Stomach (tissue), 8 donors: ENCODE measurements at regions not wholly inside any gene's neighbourhood (a gene's known extent, or its start where the extent isn't known, plus 50 kb on each side); places are given as distances from the start of the nearest gene placed in this dataset.
A peak's percentile ranks its signal among the peaks of the same experiment; 100 is the strongest.

Experiments
- DNase-seq, 2 donors: peaks; one replicate each; pipeline versions ENCODE4 v3.0.0 to v3.0.0-alpha.2; 2013 to 2019
- H3K27ac ChIP-seq, 5 donors: fragments of 200-600 bp in 4 of 5; sonication (generic) in 4 of 5; one replicate each; pipeline ENCODE4 v1.5.1; 2013 to 2019; ENCODE audit warnings: mild to moderate bottlenecking in 1 of 5, moderate library complexity in 1 of 5
- H3K27me3 ChIP-seq, 3 donors: fragments of 200-600 bp; sonication (generic); one replicate each; pipeline ENCODE4 v1.5.1; 2017 to 2019; ENCODE audit warnings: mixed run types in 1 of 3
- H3K36me3 ChIP-seq, 4 donors: fragments of 200-600 bp; sonication (generic); 1 replicate in 3 of 4; 2 replicates in 1 of 4; pipeline ENCODE4 v1.5.1; 2016 to 2019
- H3K4me1 ChIP-seq, 4 donors: fragments of 200-600 bp; sonication (generic); one replicate each; pipeline ENCODE4 v1.5.1; 2016 to 2019
- H3K4me3 ChIP-seq, 4 donors: fragments of 200-600 bp; sonication (generic) in 3 of 4; one replicate each; pipeline ENCODE4 v1.5.1; 2016 to 2019; ENCODE audit warnings: mild to moderate bottlenecking in 1 of 4
- H3K9me3 ChIP-seq, 4 donors: fragments of 200-600 bp; sonication (generic); one replicate each; pipeline ENCODE4 v1.5.1; 2016 to 2019
- CTCF ChIP-seq, 7 experiments: fragments of 450-650 bp in 4 of 7; fragments of 200-600 bp in 3 of 7; sonication (generic) in 3 of 7; IDR thresholded peaks; one replicate each; pipeline ENCODE4 v1.5.1; 2016 to 2019; ENCODE audit warnings: antibody characterized with exemption in 7 of 7, control low read depth in 2 of 7, mild to moderate bottlenecking in 1 of 7
- EP300 ChIP-seq: sonication (generic); formaldehyde crosslinking; IDR thresholded peaks from one replicate; pipeline ENCODE4 v1.6.1; 2017; ENCODE audit warnings: antibody characterized with exemption
- POLR2A ChIP-seq, 4 donors: fragments of 450-650 bp; IDR thresholded peaks; one replicate each; pipeline ENCODE4 v1.6.1; 2016; ENCODE audit warnings: antibody characterized with exemption in 4 of 4, control low read depth in 2 of 4, mild to moderate bottlenecking in 1 of 4, moderate library complexity in 1 of 4
- POLR2AphosphoS5 ChIP-seq, 3 donors: sonication (generic); formaldehyde crosslinking; IDR thresholded peaks; one replicate each; pipeline ENCODE4 v1.6.1; 2016; ENCODE audit warnings: antibody characterized with exemption in 3 of 3
- WGBS, 5 donors: extraction: QIAGEN DNeasy Blood & Tissue Kit in 3 of 5; methylation state at CpG; one replicate each; pipeline versions ENCODE4 v1.1.5 to v1.1.7; 2013 to 2018; 5-methylcytosine and 5-hydroxymethylcytosine counted together
- intact Hi-C: fragments of 100-400 bp; cut with DNase I; formaldehyde crosslinking; loops from one replicate; pipeline ENCODE4 v1.15.1; 2023; ENCODE audit warnings: low total_unique reads
- donor health status: healthy with polysubstance abuse.
- donor health status: Bipolar disorder and iron deficiency.
- donor health status: healthy.

GRCh38 chr2:240231838-240232244 lies 91.4 kb upstream of the OTOS start:
- H3K36me3 ChIP-seq = no peaks in the 10 kb centered on the region
- intact Hi-C loops = loop anchor here (5.0 kb wide), 1 partner anchor 205 kb away; the partner anchor contains the start of gene GPC1
- H3K27ac ChIP-seq = no peak overlapping the region
- WGBS, 5 donors = 89 to 93% (median 90%) methylated on average over 9 to 12 of the region's 12 CpGs
- H3K27me3 ChIP-seq = peaks cover 0 to 13% (median 0%) of the 10 kb centered on the region in 3 donors
- peaks cover 0 to 12% (median 10%) of the 10 kb centered on the region in 4 donors for H3K9me3 ChIP-seq
- peak in 1 of 2 donors; percentile 14 for DNase-seq
- peaks cover 16 to 29% (median 26%) of the 10 kb centered on the region in 4 donors for H3K4me1 ChIP-seq
- H3K4me3 ChIP-seq = no peak overlapping the region
- TF ChIP-seq CTCF (IDR thresholded peaks at IDR 0.05) = no peak

- no peaks in the 10 kb centered on the region for H3K36me3 ChIP-seq
- H3K4me3 ChIP-seq = no peak overlapping the region
- TF ChIP-seq CTCF (IDR thresholded peaks at IDR 0.05) = no peak
- TF ChIP-seq POLR2A (IDR thresholded peaks at IDR 0.05) = no peak
- no peak for TF ChIP-seq EP300
- no peak for TF ChIP-seq POLR2AphosphoS5 (IDR thresholded peaks at IDR 0.05)
- DNase-seq = no peak
- intact Hi-C loops = loop anchor here (5.0 kb wide), 1 partner anchor 205 kb away; the partner anchor contains the start of gene GPC1
- peaks cover 0 to 12% (median 10%) of the 10 kb centered on the region in 4 donors for H3K9me3 ChIP-seq
- WGBS, 5 donors = 63 to 73% (median 68%) methylated on average over 19 to 22 of the region's 22 CpGs
- H3K27me3 ChIP-seq = peaks cover 0 to 13% (median 0%) of the 10 kb centered on the region in 3 donors
- peaks cover 21 to 35% (median 31%) of the 10 kb centered on the region in 4 donors for H3K4me1 ChIP-seq
- peak overlapping the region in 3 of 5 donors; percentile 24 to 69 (median 64) for H3K27ac ChIP-seq
Measured at GRCh38 chr2:240232264-240232915, 91.9 kb upstream of the OTOS start.

- 0 to 4% (median 3%) methylated on average over 17 to 38 of the region's 39 CpGs for WGBS, 5 donors
- H3K27ac ChIP-seq = peak overlapping the region; percentile 24 to 69 (median 59)
Measured at GRCh38 chr2:240232961-240233884, 92.8 kb upstream of the OTOS start.

More at GRCh38 chr2:240232961-240233884, 92.8 kb upstream of the OTOS start:
- Histone ChIP-seq H3K9me3 (peaks cover 0 to 12% (median 10%) of the 10 kb centered on the region in 4 donors), H3K4me1 (peaks cover 27 to 40% (median 38%) of the 10 kb centered on the region in 4 donors), H3K36me3 (no peaks in the 10 kb centered on the region), H3K27me3 (peaks cover 0 to 10% (median 0%) of the 10 kb centered on the region in 3 donors), H3K4me3 (peak overlapping the region; percentile 35 to 47 (median 40))
- no peak for TF ChIP-seq EP300
- no peak for TF ChIP-seq POLR2A (IDR thresholded peaks at IDR 0.05)
- peak in 1 of 3 donors; percentile 49 for TF ChIP-seq POLR2AphosphoS5 (IDR thresholded peaks at IDR 0.05)
- TF ChIP-seq CTCF (IDR thresholded peaks at IDR 0.05) = peak in 5 of 7 experiments; percentile 65 to 88 (median 82)
- intact Hi-C loops = loop anchor here (5.0 kb wide), 1 partner anchor 204 kb away; the partner anchor contains the start of gene GPC1
- peak; percentile 91 to 92 for DNase-seq
